ENCODE measurements at regions not wholly inside any gene's neighbourhood (a gene's known extent, or its start where the extent isn't known, plus 50 kb on each side); places are given as distances from the start of the nearest gene placed in this dataset.

GRCh38 chr5:165423697-165424299 is 1918.4 kb downstream of the MAT2B start:
- Histone ChIP-seq H3K4me2 (ENCODE audit: low read length) (no peak overlapping the region), H3F3A (ENCODE audit: insufficient read depth, low read length) (no peaks in the 10 kb centered on the region), H3K27me3 (ENCODE audit: insufficient read depth, low read length) (no peaks in the 10 kb centered on the region), H3K36me3 (ENCODE audit: insufficient read depth, low read length) (no peaks in the 10 kb centered on the region), H4K20me1 (ENCODE audit: insufficient read depth, low read length) (no peaks in the 10 kb centered on the region), H3K4me1 (ENCODE audit: insufficient read depth, low read length, severe bottlenecking) (no peaks in the 10 kb centered on the region), H2AFZ (ENCODE audit: low read length) (no peak overlapping the region), H3K79me2 (ENCODE audit: insufficient read depth, low read length) (no peaks in the 10 kb centered on the region), H3K9ac (ENCODE audit: low read length) (no peak overlapping the region), H3K4me3 (ENCODE audit: low read depth, low read length, poor library complexity, severe bottlenecking) (no peak overlapping the region), H3K9me2 (ENCODE audit: low read depth, low read length) (no peaks in the 10 kb centered on the region), H3K9me3 (ENCODE audit: low read length) (no peaks in the 10 kb centered on the region), H3K27ac (ENCODE audit: low read depth, low read length, poor library complexity, severe bottlenecking) (no peak overlapping the region)
- TF ChIP-seq CTCF (IDR thresholded peaks at IDR 0.05; ENCODE audit: low read length) (no peak), EZH2 (IDR thresholded peaks at IDR 0.05; ENCODE audit: borderline replicate concordance, low read length) (no peak)

GRCh38 chr5:165425594-165425993 is 1920.2 kb downstream of the MAT2B start:
- H3K4me1 ChIP-seq (ENCODE audit: insufficient read depth, low read length, severe bottlenecking) = no peaks in the 10 kb centered on the region
- no peaks in the 10 kb centered on the region for H3K27me3 ChIP-seq (ENCODE audit: insufficient read depth, low read length)
- H3F3A ChIP-seq (ENCODE audit: insufficient read depth, low read length) = no peaks in the 10 kb centered on the region
- H3K9me3 ChIP-seq (ENCODE audit: low read length) = no peaks in the 10 kb centered on the region
- no peak overlapping the region for H3K27ac ChIP-seq (ENCODE audit: low read depth, low read length, poor library complexity, severe bottlenecking)
- no peak overlapping the region for H3K4me2 ChIP-seq (ENCODE audit: low read length)
- H2AFZ ChIP-seq (ENCODE audit: low read length) = no peak overlapping the region
- no peak overlapping the region for H3K9ac ChIP-seq (ENCODE audit: low read length)
- TF ChIP-seq CTCF (IDR thresholded peaks at IDR 0.05; ENCODE audit: low read length) (no peak), EZH2 (IDR thresholded peaks at IDR 0.05; ENCODE audit: borderline replicate concordance, low read length) (no peak)
- no peaks in the 10 kb centered on the region for H4K20me1 ChIP-seq (ENCODE audit: insufficient read depth, low read length)
- H3K4me3 ChIP-seq (ENCODE audit: low read depth, low read length, poor library complexity, severe bottlenecking) = no peak overlapping the region
- H3K36me3 ChIP-seq (ENCODE audit: insufficient read depth, low read length) = no peaks in the 10 kb centered on the region
- no peaks in the 10 kb centered on the region for H3K79me2 ChIP-seq (ENCODE audit: insufficient read depth, low read length)
- H3K9me2 ChIP-seq (ENCODE audit: low read depth, low read length) = no peaks in the 10 kb centered on the region

DNA sequence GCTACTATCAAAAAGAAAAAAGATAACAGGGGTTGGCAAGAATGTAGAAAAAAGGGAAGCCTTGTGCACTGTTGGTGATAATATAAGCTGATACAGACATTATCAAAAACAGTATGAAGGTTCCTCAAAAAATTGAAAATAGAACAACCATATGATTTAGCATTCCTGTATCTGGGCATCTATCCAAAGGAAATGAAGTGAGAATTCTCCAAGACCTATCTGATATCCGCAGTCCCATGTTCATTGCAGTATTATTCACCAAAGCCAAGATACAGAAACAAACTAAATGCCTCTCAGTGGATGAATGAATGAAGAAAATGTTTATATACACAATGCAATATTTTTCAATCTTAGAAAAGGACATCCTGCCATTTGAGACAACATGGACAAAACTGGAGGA is 1943.3 kb downstream of the MAT2B start:
- Histone ChIP-seq H3K4me3 (ENCODE audit: low read depth, low read length, poor library complexity, severe bottlenecking) (no peak overlapping the region), H3K36me3 (ENCODE audit: insufficient read depth, low read length) (no peaks in the 10 kb centered on the region), H3K9ac (ENCODE audit: low read length) (no peak overlapping the region), H3K27me3 (ENCODE audit: insufficient read depth, low read length) (no peaks in the 10 kb centered on the region), H3K9me3 (ENCODE audit: low read length) (no peaks in the 10 kb centered on the region), H3F3A (ENCODE audit: insufficient read depth, low read length) (no peaks in the 10 kb centered on the region), H3K27ac (ENCODE audit: low read depth, low read length, poor library complexity, severe bottlenecking) (no peak overlapping the region), H3K9me2 (ENCODE audit: low read depth, low read length) (no peaks in the 10 kb centered on the region), H3K79me2 (ENCODE audit: insufficient read depth, low read length) (no peaks in the 10 kb centered on the region), H3K4me1 (ENCODE audit: insufficient read depth, low read length, severe bottlenecking) (no peaks in the 10 kb centered on the region), H4K20me1 (ENCODE audit: insufficient read depth, low read length) (no peaks in the 10 kb centered on the region), H3K4me2 (ENCODE audit: low read length) (no peak overlapping the region), H2AFZ (ENCODE audit: low read length) (no peak overlapping the region)
- no peak for TF ChIP-seq EZH2 (IDR thresholded peaks at IDR 0.05; ENCODE audit: borderline replicate concordance, low read length)
- no peak for TF ChIP-seq CTCF (IDR thresholded peaks at IDR 0.05; ENCODE audit: low read length)
